Prostate gland (tissue), 2 donors: ENCODE measurements at regions not wholly inside any gene's neighbourhood (a gene's known extent, or its start where the extent isn't known, plus 50 kb on each side); places are given as distances from the start of the nearest gene placed in this dataset.

ENCODE experiments used
- CTCF ChIP-seq, 4 experiments: fragments of 200-600 bp in 2 of 4; fragments of 450-650 bp in 2 of 4; sonication (generic) in 2 of 4; IDR thresholded peaks; 1 replicate in 3 of 4; 2 replicates in 1 of 4; pipeline ENCODE4 v1.5.1; 2016 to 2019; ENCODE audit warnings: antibody characterized with exemption in 4 of 4, mild to moderate bottlenecking in 2 of 4, moderate library complexity in 2 of 4
- POLR2AphosphoS5 ChIP-seq: sonication (generic); formaldehyde crosslinking; IDR thresholded peaks from one replicate; pipeline ENCODE4 v1.6.1; 2017; ENCODE audit warnings: antibody characterized with exemption

- no peak for TF ChIP-seq POLR2AphosphoS5
- no peak for TF ChIP-seq CTCF (IDR thresholded peaks at IDR 0.05)
Measured at GRCh38 chr5:67831048-67831447, 384.5 kb upstream of the PIK3R1 start.
